HepG2 (cell line): ENCODE measurements at regions not wholly inside any gene's neighbourhood (a gene's known extent, or its start where the extent isn't known, plus 50 kb on each side); places are given as distances from the start of the nearest gene placed in this dataset.

Experiments
- ATAC-seq: fragments of 200-7000 bp; cut with Tn5 transposase; 3 replicates; pipeline ENCODE4 v1.9.1; 2020; ENCODE audit warnings: mild to moderate bottlenecking, moderate library complexity
- BruUV-seq: library from RNA; stranded (reverse); fragments of 400-500 nt; replicated peaks from 2 replicates; lab custom pipeline; 2021; lab: Mats Ljungman, UMichigan
- CTCF ChIA-PET: fragments of 300-600 bp; formaldehyde crosslinking; extraction: SDS; loops from one replicate; lab custom pipeline; 2021; ENCODE audit warnings: low total read pairs, inconsistent platforms, low intra/inter-chr PET ratio; lab: Yijun Ruan, JAX
- POLR2A ChIA-PET: fragments of 350-600 bp; sonication (Branson Sonifier 250); formaldehyde crosslinking; loops from one replicate; lab custom pipeline; 2020; ENCODE audit warnings: antibody characterized with exemption, inconsistent platforms; lab: Yijun Ruan, JAX
- DNase-seq: peaks from one replicate; pipeline ENCODE4 v3.0.0-alpha.2; 2015; ENCODE audit warnings: low spot score
- FAIRE-seq: peaks from 3 replicates; lab custom pipeline; 2011; peaks lifted over from hg19 to GRCh38; lab: Jason Lieb, UNC
- H2AFZ ChIP-seq: one replicate; pipeline ENCODE4 v1.6.1; 2011; ENCODE audit warnings: low read length, inconsistent platforms
- H3K27ac ChIP-seq: fragments of 300-600 bp; 3 replicates; pipeline ENCODE4 v1.8.0; 2011; ENCODE audit warnings: mixed run types, mild to moderate bottlenecking, mixed read lengths, low read length, inconsistent platforms; ENCODE audit not compliant: insufficient read depth; ENCODE audit errors: extremely low read length
- H3K27me3 ChIP-seq, 2 experiments: fragments of 200-600 bp in 1 of 2; 2 replicates in 1 of 2; 3 replicates in 1 of 2; pipeline versions ENCODE4 v1.6.0 to v1.8.0; 2011; ENCODE audit warnings: low read length in 2 of 2, mild to moderate bottlenecking in 2 of 2, moderate library complexity in 2 of 2, inconsistent platforms in 1 of 2; ENCODE audit not compliant: insufficient read depth in 2 of 2, control insufficient read depth in 1 of 2
- H3K36me3 ChIP-seq, 2 experiments: fragments of 200-600 bp in 1 of 2; replicated peaks in 1 of 2; 2 replicates in 1 of 2; 3 replicates in 1 of 2; pipeline versions ENCODE4 v1.5.1 to v1.8.0; 2011; ENCODE audit warnings: low read length in 2 of 2, inconsistent platforms in 1 of 2; ENCODE audit not compliant: insufficient read depth in 2 of 2, control insufficient read depth in 1 of 2
- H3K4me1 ChIP-seq: 2 replicates; pipeline ENCODE4 v1.5.1; 2012; ENCODE audit warnings: low read length, inconsistent platforms; ENCODE audit not compliant: insufficient read depth
- H3K4me2 ChIP-seq: 2 replicates; pipeline ENCODE4 v1.6.0; 2011; ENCODE audit warnings: low read depth, low read length, inconsistent platforms
- H3K4me3 ChIP-seq, 3 experiments: fragments of 200-600 bp in 1 of 3; sonication (generic), shearing (Covaris generic) in 1 of 3; replicated peaks in 1 of 3; 2 replicates each; pipeline ENCODE4 v1.5.1; 2011 to 2016; ENCODE audit warnings: low read length in 3 of 3, inconsistent platforms in 2 of 3, low read depth in 2 of 3, mild to moderate bottlenecking in 2 of 3, control low read depth in 1 of 3, mixed read lengths in 1 of 3; ENCODE audit not compliant: insufficient read depth in 1 of 3
- H3K79me2 ChIP-seq: one replicate; pipeline ENCODE4 v1.6.1; 2011; ENCODE audit warnings: low read length, inconsistent platforms; ENCODE audit not compliant: insufficient read depth
- H3K9ac ChIP-seq: 2 replicates; pipeline ENCODE4 v1.6.0; 2011; ENCODE audit warnings: mild to moderate bottlenecking, low read depth, low read length, inconsistent platforms; ENCODE audit not compliant: insufficient read depth
- H3K9me3 ChIP-seq: 2 replicates; pipeline ENCODE4 v1.5.1; 2012; ENCODE audit warnings: mild to moderate bottlenecking, low read length
- H4K20me1 ChIP-seq: 2 replicates; pipeline ENCODE4 v1.6.0; 2011; ENCODE audit warnings: inconsistent platforms, mild to moderate bottlenecking, low read length, moderate library complexity; ENCODE audit not compliant: insufficient read depth
- CBX2 ChIP-seq, 2 experiments: fragments of 200-600 bp in 1 of 2; sonication (generic); formaldehyde crosslinking in 1 of 2; IDR thresholded peaks; 2 replicates each; pipeline versions ENCODE4 v1.7.0 to v1.8.1; 2018 to 2022; ENCODE audit warnings: low read depth in 2 of 2, low read length in 1 of 2, mild to moderate bottlenecking in 1 of 2, missing genetic modification reagents in 1 of 2
- GABPB1 ChIP-seq: IDR thresholded peaks from 2 replicates; pipeline ENCODE4 v1.6.1; 2016; ENCODE audit warnings: mild to moderate bottlenecking, missing genetic modification reagents, moderate library complexity, missing compliant biosample characterization
- JUN ChIP-seq: sonication (generic); formaldehyde crosslinking; IDR thresholded peaks from 2 replicates; pipeline ENCODE4 v1.4.0; 2020; ENCODE audit warnings: mild to moderate bottlenecking, missing genetic modification reagents
- MAFF ChIP-seq: IDR thresholded peaks from 2 replicates; pipeline ENCODE4 v1.6.1; 2011; ENCODE audit warnings: low read depth, low read length, improper control_type of control experiment
- MAFK ChIP-seq, 2 experiments: IDR thresholded peaks in 1 of 2; conservative IDR thresholded peaks in 1 of 2; 2 replicates each; pipeline ENCODE4 v1.6.1; 2011; ENCODE audit warnings: improper control_type of control experiment in 2 of 2, low read length in 2 of 2
- NAIF1 ChIP-seq: sonication (generic); formaldehyde crosslinking; IDR thresholded peaks from 2 replicates; pipeline ENCODE4 v1.5.0; 2020; ENCODE audit warnings: mild to moderate bottlenecking, missing genetic modification reagents, borderline replicate concordance
- SKI ChIP-seq: fragments of 450-650 bp; IDR thresholded peaks from one replicate; pipeline ENCODE4 v1.6.1; 2018; ENCODE audit warnings: mild to moderate bottlenecking; ENCODE audit not compliant: partially characterized antibody
- TBL1XR1 ChIP-seq: fragments of 150-350 bp; IDR thresholded peaks from 2 replicates; pipeline ENCODE4 v1.6.1; 2014; ENCODE audit warnings: borderline replicate concordance, low read length; ENCODE audit not compliant: partially characterized antibody
- WGBS: methylation state at CpG from one replicate; pipeline ENCODE4 v1.1.6; 2017; ENCODE audit warnings: low lambda C conversion rate; 5-methylcytosine and 5-hydroxymethylcytosine counted together
- in situ Hi-C: cut with HindIII; loops from 2 replicates; pipeline ENCODE4 v1.10.0; 2017; ENCODE audit warnings: low pct_unique_long_range_greater_than_20kb; ENCODE audit not compliant: extremely low pct_ligation_motif_present
- intact Hi-C: fragments of 100-400 bp; cut with micrococcal nuclease; formaldehyde crosslinking; loops from one replicate; pipeline ENCODE4 v1.10.0; 2022; ENCODE audit not compliant: unreplicated experiment
- TF ChIP-seq, protein P1 (sequence below): sonication (generic); formaldehyde crosslinking; IDR thresholded peaks from 2 replicates; pipeline ENCODE4 v1.8.0; 2022; ENCODE audit warnings: low read depth, missing genetic modification reagents

DNA sequence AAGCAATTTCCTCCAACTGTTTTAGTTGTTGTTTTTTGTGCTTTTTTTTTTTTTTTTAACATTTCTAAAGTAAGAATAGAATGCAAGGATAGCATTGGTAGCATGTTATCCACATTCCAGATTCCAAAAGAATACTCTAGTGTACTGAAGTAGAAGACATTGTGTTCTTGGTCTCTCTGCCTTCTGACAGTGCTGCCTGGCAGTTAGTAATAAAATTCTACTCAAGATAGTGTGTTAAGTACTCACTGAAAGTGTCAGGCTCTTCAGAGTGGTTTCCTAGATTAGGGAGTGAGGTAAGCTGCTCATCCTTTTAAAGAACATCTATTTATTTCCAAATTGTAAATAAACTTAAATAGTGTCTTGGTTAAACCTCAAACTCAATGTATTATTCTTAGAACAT lies 253.7 kb downstream of the HNMT start (continued):
- no peak for TF ChIP-seq NAIF1 (CRISPR knock-in tag)
- no peak for TF ChIP-seq GABPB1 (CRISPR knock-in tag)
- TF ChIP-seq SKI, result no peak
- TF ChIP-seq CBX2 (IDR thresholded peaks at IDR 0.05; ENCODE audit: low read depth, low read length), result no peak
- TF ChIP-seq CBX2 (CRISPR knock-in tag; IDR thresholded peaks at IDR 0.05; ENCODE audit: low read depth), result no peak
- TF ChIP-seq, protein P1, sequence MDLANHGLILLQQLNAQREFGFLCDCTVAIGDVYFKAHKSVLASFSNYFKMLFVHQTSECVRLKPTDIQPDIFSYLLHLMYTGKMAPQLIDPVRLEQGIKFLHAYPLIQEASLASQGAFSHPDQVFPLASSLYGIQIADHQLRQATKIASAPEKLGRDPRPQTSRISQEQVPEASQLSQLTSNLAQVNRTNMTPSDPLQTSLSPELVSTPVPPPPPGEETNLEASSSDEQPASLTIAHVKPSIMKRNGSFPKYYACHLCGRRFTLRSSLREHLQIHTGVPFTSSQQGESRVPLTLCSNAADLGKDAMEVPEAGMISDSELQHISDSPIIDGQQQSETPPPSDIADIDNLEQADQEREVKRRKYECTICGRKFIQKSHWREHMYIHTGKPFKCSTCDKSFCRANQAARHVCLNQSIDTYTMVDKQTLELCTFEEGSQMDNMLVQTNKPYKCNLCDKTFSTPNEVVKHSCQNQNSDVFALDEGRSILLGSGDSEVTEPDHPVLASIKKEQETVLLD (CRISPR knock-in tag), result no peak

DNA sequence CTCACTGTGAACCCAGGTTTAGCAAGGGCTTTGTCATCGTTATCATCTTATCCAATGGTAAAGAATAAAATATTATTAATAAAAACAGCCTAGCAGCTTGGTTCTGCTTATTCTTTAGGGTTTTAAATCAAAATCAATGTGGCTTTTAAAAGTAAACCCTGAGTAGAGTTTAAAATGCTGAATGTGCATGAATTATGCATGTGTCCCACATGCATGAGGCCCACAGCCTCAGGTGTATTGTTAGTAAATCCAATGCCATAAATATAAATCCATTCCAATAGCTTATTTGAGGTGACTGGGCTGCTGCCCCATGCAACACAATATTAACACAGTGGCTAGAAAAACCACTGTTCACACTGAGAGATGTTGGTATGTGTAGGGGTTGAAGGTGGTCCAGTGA lies 254.1 kb downstream of the HNMT start:
- CTCF ChIA-PET, result no interaction called here
- H3K79me2 ChIP-seq, result no peaks in the 10 kb centered on the region
- no peak overlapping the region for H3K4me3 ChIP-seq
- no TSS peak for BruUV-seq
- DNase-seq (no peak), FAIRE-seq (no peak), ATAC-seq (no peak)
- H3K36me3 ChIP-seq, result no peaks in the 10 kb centered on the region
- TF ChIP-seq MAFK (conservative IDR thresholded peaks at IDR 0.05 in 1 of 2, IDR thresholded peaks at IDR 0.05 in 1 of 2; ENCODE audit: low read length in 2 of 2), result peak; percentile 37 to 79; a peak in 2 of 4 replicates
- peak; percentile 52; the same call in 1 of the 2 replicates for TF ChIP-seq MAFF
- no peak for TF ChIP-seq TBL1XR1
- no peak for TF ChIP-seq JUN (CRISPR knock-in tag)
- no peak overlapping the region for H3K4me2 ChIP-seq
- no peak overlapping the region for H3K27ac ChIP-seq
- no peaks in the 10 kb centered on the region for H4K20me1 ChIP-seq
- POLR2A ChIA-PET, result no interaction called here
- in situ Hi-C loops (no loop called here), intact Hi-C loops (no loop called here)
- H3K4me1 ChIP-seq, result peaks cover 28% of the 10 kb centered on the region
- no peak overlapping the region for H2AFZ ChIP-seq
- H3K9ac ChIP-seq, result no peak overlapping the region
- no peaks in the 10 kb centered on the region for H3K9me3 ChIP-seq
- H3K27me3 ChIP-seq, result no peaks in the 10 kb centered on the region
- 93% methylated on average over 1 of the region's 1 CpG for WGBS
